Caki2 (cell line): ENCODE measurements at regions not wholly inside any gene's neighbourhood (a gene's known extent, or its start where the extent isn't known, plus 50 kb on each side); places are given as distances from the start of the nearest gene placed in this dataset.

ENCODE experiments used
- DNase-seq: peaks from one replicate; pipeline ENCODE4 v3.0.0-alpha.2; 2015; ENCODE audit warnings: low read depth
- in situ Hi-C: cut with HindIII; loops from 2 replicates; pipeline ENCODE4 v1.10.0; 2016; ENCODE audit warnings: low sequenced_read_pairs, low pct_unique_long_range_greater_than_20kb, mixed read lengths

- in situ Hi-C loops: no loop called here
- no peak for DNase-seq
Observed at GRCh38 chr1:5492846-5493245, 499.4 kb downstream of the NPHP4 start.

GRCh38 chr1:5491207-5491904 lies 500.9 kb downstream of the NPHP4 start:
- DNase-seq: no peak
- in situ Hi-C loops: no loop called here

- in situ Hi-C loops: no loop called here
- no peak for DNase-seq
Observed at GRCh38 chr1:5490635-5491034, 501.6 kb downstream of the NPHP4 start.

GRCh38 chr1:5488448-5488847 lies 503.8 kb downstream of the NPHP4 start:
- DNase-seq: no peak
- in situ Hi-C loops: no loop called here

GRCh38 chr1:5485968-5486696 lies 506.1 kb downstream of the NPHP4 start:
- in situ Hi-C loops: no loop called here
- no peak for DNase-seq

GRCh38 chr1:5485436-5485835 lies 506.8 kb downstream of the NPHP4 start:
- no peak for DNase-seq
- in situ Hi-C loops: no loop called here

- no peak for DNase-seq
- in situ Hi-C loops: no loop called here
Observed at GRCh38 chr1:5484451-5485165, 507.6 kb downstream of the NPHP4 start.

GRCh38 chr1:5481889-5482288 lies 510.3 kb downstream of the NPHP4 start:
- in situ Hi-C loops: no loop called here
- no peak for DNase-seq

- in situ Hi-C loops: no loop called here
- no peak for DNase-seq
Observed at GRCh38 chr1:5480906-5481305, 511.3 kb downstream of the NPHP4 start.

GRCh38 chr1:5479876-5480646 lies 512.2 kb downstream of the NPHP4 start:
- no peak for DNase-seq
- in situ Hi-C loops: no loop called here

GRCh38 chr1:5478961-5479360 lies 513.3 kb downstream of the NPHP4 start:
- in situ Hi-C loops: no loop called here
- no peak for DNase-seq

- in situ Hi-C loops: no loop called here
- no peak for DNase-seq
Observed at GRCh38 chr1:5478156-5478695, 514.0 kb downstream of the NPHP4 start.

GRCh38 chr1:5477716-5478115 lies 514.5 kb downstream of the NPHP4 start:
- in situ Hi-C loops: no loop called here
- DNase-seq: no peak

- in situ Hi-C loops: no loop called here
Observed at GRCh38 chr1:5475572-5475971, 516.7 kb downstream of the NPHP4 start.

GRCh38 chr1:5473268-5473667 lies 519.0 kb downstream of the NPHP4 start:
- DNase-seq: no peak
- in situ Hi-C loops: no loop called here

More at GRCh38 chr1:5475572-5475971, 516.7 kb downstream of the NPHP4 start:
- DNase-seq: peak; percentile 6

GRCh38 chr1:5466487-5466886 lies 525.7 kb downstream of the NPHP4 start:
- no peak for DNase-seq
- in situ Hi-C loops: no loop called here

- no peak for DNase-seq
- in situ Hi-C loops: no loop called here
Observed at GRCh38 chr1:5465281-5465711, 526.9 kb downstream of the NPHP4 start.

- in situ Hi-C loops: no loop called here
- no peak for DNase-seq
Observed at GRCh38 chr1:5464366-5464765, 527.9 kb downstream of the NPHP4 start.
